Ectodermal cell (in vitro differentiated cells): ENCODE measurements at regions not wholly inside any gene's neighbourhood (a gene's known extent, or its start where the extent isn't known, plus 50 kb on each side); places are given as distances from the start of the nearest gene placed in this dataset.

Source experiments
- H3K27ac ChIP-seq: 2 replicates; pipeline ENCODE4 v1.7.0; 2013; ENCODE audit warnings: mild to moderate bottlenecking, low read depth, low read length; ENCODE audit not compliant: insufficient read depth, poor library complexity, severe bottlenecking
- H3K27me3 ChIP-seq: 2 replicates; pipeline ENCODE4 v1.7.0; 2013; ENCODE audit warnings: mild to moderate bottlenecking, low read length; ENCODE audit not compliant: insufficient read depth, control insufficient read depth, poor library complexity, severe bottlenecking
- H3K36me3 ChIP-seq: one replicate; pipeline ENCODE4 v1.7.0; 2013; ENCODE audit warnings: low read length; ENCODE audit not compliant: control insufficient read depth, insufficient read depth
- H3K4me1 ChIP-seq: one replicate; pipeline ENCODE4 v1.7.0; 2013; ENCODE audit warnings: low read length; ENCODE audit not compliant: control insufficient read depth, insufficient read depth
- H3K4me3 ChIP-seq: 2 replicates; pipeline ENCODE4 v1.7.0; 2013; ENCODE audit warnings: low read depth, low read length, control low read depth; ENCODE audit not compliant: insufficient read depth
- H3K9me3 ChIP-seq: 2 replicates; pipeline ENCODE4 v1.7.0; 2013; ENCODE audit warnings: mild to moderate bottlenecking, low read length, moderate library complexity; ENCODE audit not compliant: control insufficient read depth
- WGBS, 2 experiments: methylation state at CpG; one replicate each; pipeline ENCODE4 v1.1.7; 2013; ENCODE audit warnings: missing lambda C conversion rate in 2 of 2; 5-methylcytosine and 5-hydroxymethylcytosine counted together

DNA sequence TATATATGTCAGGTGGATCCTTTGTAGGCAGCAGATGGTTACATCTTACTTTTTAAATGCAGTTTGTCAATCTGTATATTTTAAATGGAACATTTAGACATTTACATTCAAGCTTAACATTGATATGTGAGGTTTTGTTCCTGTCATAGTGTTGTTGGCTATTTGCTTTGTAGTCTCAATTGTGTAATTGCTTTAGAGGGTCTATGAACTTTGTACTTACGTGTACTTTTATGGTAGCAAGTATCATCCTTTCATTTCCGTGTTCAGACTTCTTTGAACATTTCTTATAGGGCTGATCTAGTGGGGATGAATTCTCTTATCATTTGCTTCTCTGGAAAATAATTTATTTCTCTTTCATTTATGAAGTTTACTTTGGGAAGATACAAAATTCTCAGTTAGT is 656.0 kb downstream of the OTOL1 start:
- H3K36me3 ChIP-seq, result no peaks in the 10 kb centered on the region
- no peak overlapping the region for H3K4me3 ChIP-seq
- H3K27ac ChIP-seq, result no peak overlapping the region
- WGBS, 2 experiments, result 88% methylated on average over 2 of the region's 2 CpGs; no CpG with 5 or more reads in 1 of the 2 experiments
- H3K27me3 ChIP-seq, result no peaks in the 10 kb centered on the region
- no peaks in the 10 kb centered on the region for H3K9me3 ChIP-seq
- H3K4me1 ChIP-seq, result no peaks in the 10 kb centered on the region

GRCh38 chr3:162161595-162161994 is 665.0 kb downstream of the OTOL1 start:
- Histone ChIP-seq H3K36me3 (no peaks in the 10 kb centered on the region), H3K9me3 (no peaks in the 10 kb centered on the region), H3K4me1 (no peaks in the 10 kb centered on the region), H3K27ac (no peak overlapping the region), H3K4me3 (no peak overlapping the region), H3K27me3 (no peaks in the 10 kb centered on the region)

GRCh38 chr3:162165346-162165745 is 668.7 kb downstream of the OTOL1 start:
- Histone ChIP-seq H3K27ac (no peak overlapping the region), H3K36me3 (no peaks in the 10 kb centered on the region), H3K4me3 (no peak overlapping the region), H3K9me3 (no peaks in the 10 kb centered on the region), H3K4me1 (no peaks in the 10 kb centered on the region), H3K27me3 (no peaks in the 10 kb centered on the region)

GRCh38 chr3:162166543-162166942 is 669.9 kb downstream of the OTOL1 start:
- Histone ChIP-seq H3K4me3 (no peak overlapping the region), H3K27ac (no peak overlapping the region), H3K9me3 (no peaks in the 10 kb centered on the region), H3K4me1 (no peaks in the 10 kb centered on the region), H3K36me3 (no peaks in the 10 kb centered on the region), H3K27me3 (no peaks in the 10 kb centered on the region)
- WGBS, 2 experiments, result 94 to 97% methylated on average over 3 of the region's 3 CpGs

GRCh38 chr3:162168715-162169114 is 672.1 kb downstream of the OTOL1 start:
- no peaks in the 10 kb centered on the region for H3K27me3 ChIP-seq
- no peak overlapping the region for H3K4me3 ChIP-seq
- H3K27ac ChIP-seq, result no peak overlapping the region
- H3K36me3 ChIP-seq, result no peaks in the 10 kb centered on the region
- no peaks in the 10 kb centered on the region for H3K9me3 ChIP-seq
- no peaks in the 10 kb centered on the region for H3K4me1 ChIP-seq
- 93% methylated on average over 2 of the region's 2 CpGs; no CpG with 5 or more reads in 1 of the 2 experiments for WGBS, 2 experiments

GRCh38 chr3:162170581-162170980 is 674.0 kb downstream of the OTOL1 start:
- no peaks in the 10 kb centered on the region for H3K27me3 ChIP-seq
- H3K27ac ChIP-seq, result no peak overlapping the region
- WGBS, 2 experiments, result 100% methylated on average over 1 of the region's 1 CpG
- no peaks in the 10 kb centered on the region for H3K9me3 ChIP-seq
- H3K4me1 ChIP-seq, result no peaks in the 10 kb centered on the region
- H3K4me3 ChIP-seq, result no peak overlapping the region
- H3K36me3 ChIP-seq, result no peaks in the 10 kb centered on the region

DNA sequence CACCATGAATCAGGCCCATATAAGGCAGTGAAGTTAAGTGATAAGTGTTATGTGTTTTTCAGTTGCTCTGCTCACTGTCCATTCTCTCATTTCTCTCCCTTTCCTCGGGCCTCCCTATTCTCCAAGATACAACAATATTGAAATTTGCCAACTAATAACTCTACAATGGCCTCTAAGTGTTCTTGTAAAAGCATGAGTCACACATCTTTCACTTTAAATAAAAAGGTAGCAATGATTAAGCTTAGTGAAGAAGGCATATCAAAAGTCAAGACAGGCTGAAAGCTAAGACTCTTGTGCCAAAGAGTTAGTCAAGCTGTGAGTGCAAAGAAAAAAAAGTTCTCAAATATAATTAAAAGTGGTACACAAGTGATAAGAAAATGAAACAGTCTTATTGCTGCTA is 675.4 kb downstream of the OTOL1 start:
- Histone ChIP-seq H3K4me1 (no peaks in the 10 kb centered on the region), H3K36me3 (no peaks in the 10 kb centered on the region), H3K27me3 (no peaks in the 10 kb centered on the region), H3K4me3 (no peak overlapping the region), H3K9me3 (no peaks in the 10 kb centered on the region), H3K27ac (no peak overlapping the region)
- WGBS, 2 experiments, result 77 to 100% methylated on average over 1 of the region's 1 CpG

DNA sequence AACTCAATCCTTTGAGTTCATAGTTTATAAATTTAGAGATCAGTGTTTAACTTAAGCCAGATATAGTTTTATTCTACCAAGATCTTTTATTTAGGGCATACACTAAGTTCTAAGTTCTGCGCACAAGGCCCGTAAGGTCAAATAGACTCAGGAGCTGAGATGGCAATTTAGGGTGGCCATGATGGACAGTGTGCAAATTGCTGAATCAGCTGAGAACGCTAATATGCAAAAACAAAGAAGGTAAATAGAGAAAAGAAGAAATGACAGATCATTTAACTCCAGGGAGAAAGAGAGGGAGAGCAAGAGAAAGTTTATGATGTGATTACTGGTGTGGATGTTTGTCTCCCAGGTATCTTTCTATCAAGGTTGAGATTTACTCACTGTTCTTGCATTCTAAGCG is 678.5 kb downstream of the OTOL1 start:
- Histone ChIP-seq H3K27ac (no peak overlapping the region), H3K4me1 (no peaks in the 10 kb centered on the region), H3K9me3 (no peaks in the 10 kb centered on the region), H3K27me3 (no peaks in the 10 kb centered on the region), H3K36me3 (no peaks in the 10 kb centered on the region), H3K4me3 (no peak overlapping the region)
- WGBS, 2 experiments, result 93 to 96% methylated on average over 3 to 4 of the region's 4 CpGs

DNA sequence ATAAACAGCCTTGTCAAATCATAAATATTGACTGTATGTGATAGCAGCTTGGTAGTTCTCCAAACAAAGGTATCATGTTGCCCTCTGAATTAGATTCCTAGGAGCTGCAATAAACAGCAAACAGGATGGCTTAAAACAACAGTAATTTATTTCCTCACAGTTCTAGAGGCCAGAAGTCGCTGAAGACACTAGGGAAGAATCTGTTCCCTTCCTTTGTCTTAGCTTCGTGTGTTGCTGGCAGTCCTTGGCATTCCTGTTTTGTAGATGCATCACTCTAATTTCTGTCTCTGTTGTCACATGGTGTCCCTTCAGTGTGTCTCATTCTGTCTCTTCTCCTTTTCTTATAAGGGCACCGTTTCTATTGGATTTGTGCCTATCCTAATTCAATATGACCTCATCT is 679.3 kb downstream of the OTOL1 start:
- no peak overlapping the region for H3K27ac ChIP-seq
- H3K36me3 ChIP-seq, result no peaks in the 10 kb centered on the region
- no peaks in the 10 kb centered on the region for H3K9me3 ChIP-seq
- H3K27me3 ChIP-seq, result no peaks in the 10 kb centered on the region
- WGBS, 2 experiments, result 85 to 86% methylated on average over 3 of the region's 3 CpGs
- no peak overlapping the region for H3K4me3 ChIP-seq
- no peaks in the 10 kb centered on the region for H3K4me1 ChIP-seq

GRCh38 chr3:162183440-162183839 is 686.8 kb downstream of the OTOL1 start:
- Histone ChIP-seq H3K4me1 (no peaks in the 10 kb centered on the region), H3K36me3 (no peaks in the 10 kb centered on the region), H3K9me3 (no peaks in the 10 kb centered on the region), H3K27ac (no peak overlapping the region), H3K4me3 (no peak overlapping the region), H3K27me3 (no peaks in the 10 kb centered on the region)
- WGBS, 2 experiments, result no CpG with 5 or more reads among the region's 1 CpG

DNA sequence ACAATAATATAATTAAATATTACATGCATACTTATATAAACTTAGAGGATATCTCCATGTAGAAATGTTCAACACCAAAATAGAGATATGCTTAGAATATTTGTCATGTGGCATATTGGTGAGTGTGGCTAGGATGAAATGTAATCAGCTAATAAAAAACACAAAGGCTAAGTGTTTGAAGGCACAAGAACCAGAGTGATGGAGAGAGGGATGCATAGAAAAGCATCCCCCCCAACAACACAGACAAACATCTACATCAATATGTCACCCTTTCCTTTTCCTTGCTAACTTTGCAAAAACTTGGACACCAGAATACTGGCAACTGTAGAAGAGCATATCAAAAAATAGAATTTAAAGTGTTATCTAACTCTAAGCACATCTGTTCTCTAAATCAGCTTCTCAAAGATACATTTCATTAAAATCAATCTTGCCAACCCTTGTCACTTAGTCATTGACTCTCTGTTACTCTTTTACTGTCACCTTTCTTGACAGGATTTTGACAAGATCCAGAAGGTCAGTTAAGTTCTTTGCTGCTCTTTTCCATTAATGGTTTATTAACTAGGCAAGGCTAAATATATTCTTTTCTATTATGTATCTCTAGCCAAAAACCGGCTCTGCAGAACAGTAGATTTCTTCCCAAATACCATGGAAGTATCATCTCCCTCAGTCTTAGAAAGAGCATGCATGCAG is 695.9 kb downstream of the OTOL1 start:
- no peak overlapping the region for H3K27ac ChIP-seq
- no peaks in the 10 kb centered on the region for H3K4me1 ChIP-seq
- H3K9me3 ChIP-seq, result no peaks in the 10 kb centered on the region
- H3K4me3 ChIP-seq, result no peak overlapping the region
- 86 to 100% methylated on average over 1 of the region's 1 CpG for WGBS, 2 experiments
- H3K27me3 ChIP-seq, result no peaks in the 10 kb centered on the region
- no peaks in the 10 kb centered on the region for H3K36me3 ChIP-seq
